Thoracic aorta (tissue), 2 donors: ENCODE measurements at regions not wholly inside any gene's neighbourhood (a gene's known extent, or its start where the extent isn't known, plus 50 kb on each side); places are given as distances from the start of the nearest gene placed in this dataset.

Experiments used
- ATAC-seq: fragments of 150-250 bp; one replicate; pipeline ENCODE4 v1.8.0; 2017; ENCODE audit warnings: low read depth; ENCODE audit not compliant: insufficient number of reproducible peaks, low FRiP score
- DNase-seq: peaks from one replicate; pipeline ENCODE4 v3.0.0-alpha.2; 2020; ENCODE audit warnings: low spot score
- H3K27ac ChIP-seq, 2 donors: fragments of 200-600 bp; sonication (generic); 1 replicate in 1 of 2; 2 replicates in 1 of 2; pipeline ENCODE4 v1.5.1; 2016; ENCODE audit warnings: mild to moderate bottlenecking in 2 of 2, moderate library complexity in 2 of 2
- H3K27me3 ChIP-seq: fragments of 200-600 bp; sonication (generic); replicated peaks from 2 replicates; pipeline ENCODE4 v1.6.0; 2016; ENCODE audit warnings: mild to moderate bottlenecking; ENCODE audit not compliant: insufficient read depth
- H3K36me3 ChIP-seq: fragments of 200-600 bp; sonication (generic); one replicate; pipeline ENCODE4 v1.5.1; 2016
- H3K4me1 ChIP-seq, 2 donors: fragments of 200-600 bp; sonication (generic); 1 replicate in 1 of 2; 2 replicates in 1 of 2; pipeline versions ENCODE4 v1.5.1 to v1.6.0; 2016; ENCODE audit warnings: low read depth in 2 of 2, mild to moderate bottlenecking in 1 of 2; ENCODE audit not compliant: control insufficient read depth in 1 of 2
- H3K4me3 ChIP-seq: fragments of 200-600 bp; sonication (generic); 2 replicates; pipeline ENCODE4 v1.5.1; 2016; ENCODE audit warnings: mild to moderate bottlenecking
- H3K9me3 ChIP-seq: fragments of 200-600 bp; sonication (generic); 2 replicates; pipeline ENCODE4 v1.5.1; 2016
- CTCF ChIP-seq: fragments of 200-600 bp; sonication (generic); IDR thresholded peaks from one replicate; pipeline ENCODE4 v1.5.1; 2019; ENCODE audit warnings: antibody characterized with exemption

DNA sequence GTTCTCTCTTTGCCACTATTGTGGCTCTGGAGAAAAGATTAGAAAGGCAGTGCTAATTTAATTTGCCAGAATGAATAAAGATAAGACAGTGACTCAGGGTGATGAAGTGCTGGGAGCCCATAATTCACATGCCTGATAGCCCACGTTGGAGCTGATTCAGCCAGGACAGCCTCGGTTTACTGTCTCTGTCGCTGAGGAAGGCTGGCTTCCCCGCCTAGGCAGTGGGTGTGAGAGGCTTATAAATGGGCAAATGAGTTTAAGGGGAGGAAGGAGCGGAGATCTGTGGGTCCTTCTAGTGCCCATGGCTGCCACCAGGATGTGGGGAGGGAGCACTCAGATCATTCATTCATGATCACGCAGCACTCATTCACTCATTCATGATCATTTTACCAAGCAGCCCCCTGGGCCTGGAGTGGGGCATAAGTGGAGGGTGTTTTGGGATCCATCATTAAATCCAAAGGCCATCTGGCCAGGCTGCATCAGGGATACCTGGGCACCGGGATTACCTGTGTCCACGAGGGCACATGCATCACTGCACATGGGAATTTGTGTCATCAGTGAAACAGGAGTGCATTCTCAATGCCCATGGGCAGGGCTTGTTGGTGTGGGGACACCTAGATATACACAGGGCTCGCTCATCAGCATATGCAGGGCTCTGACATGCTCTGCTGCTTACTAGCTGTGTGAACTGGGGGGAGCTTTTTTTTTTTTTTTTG is 315.4 kb downstream of the MATN1 start:
- ATAC-seq, result no peak

DNA sequence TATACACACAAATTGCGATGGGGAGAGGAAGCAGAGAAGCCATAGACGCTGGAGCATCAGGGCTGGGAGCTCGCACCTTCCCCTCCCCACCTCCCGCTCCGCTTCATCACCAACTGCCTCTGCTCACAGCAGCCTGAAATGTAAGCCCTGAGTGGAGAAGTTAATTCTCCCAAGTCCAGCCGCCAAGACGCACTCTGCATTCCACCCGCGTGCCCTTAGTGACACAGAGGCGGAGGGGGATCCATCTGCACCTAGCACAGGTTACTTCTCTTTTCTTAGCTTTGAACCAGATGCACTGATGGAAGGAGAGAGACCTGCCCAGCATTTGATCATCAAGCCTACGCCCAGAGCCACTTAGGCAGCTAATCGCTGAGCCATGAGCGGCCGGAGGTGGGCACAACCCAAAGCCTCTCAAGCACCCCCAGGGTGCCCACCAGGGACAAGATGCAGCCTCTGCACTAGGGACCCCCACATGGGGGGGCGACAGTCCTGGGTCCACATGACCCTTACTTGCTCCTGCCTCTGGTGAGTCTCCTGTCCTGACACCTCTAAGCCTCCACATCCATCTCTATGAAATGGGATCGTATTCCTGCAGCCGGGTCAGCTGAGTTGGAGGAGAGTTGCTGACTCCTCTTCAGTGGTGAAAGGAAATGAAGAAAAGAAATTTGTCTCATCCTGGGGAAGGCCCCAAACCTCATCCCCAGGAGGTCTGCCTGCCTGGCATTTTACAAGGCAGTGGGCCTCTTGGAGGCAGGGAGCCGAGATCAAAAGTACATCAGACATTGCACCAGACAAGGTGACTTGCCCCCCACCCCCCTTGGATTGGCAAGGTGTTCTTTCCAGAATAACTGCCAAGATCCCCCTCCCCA is 316.2 kb downstream of the MATN1 start:
- Histone ChIP-seq H3K4me1 (no peaks in the 10 kb centered on the region), H3K27ac (no peak overlapping the region), H3K36me3 (no peaks in the 10 kb centered on the region), H3K27me3 (no peaks in the 10 kb centered on the region), H3K4me3 (no peak overlapping the region), H3K9me3 (no peaks in the 10 kb centered on the region)
- TF ChIP-seq CTCF, result no peak
- ATAC-seq, result no peak
- DNase-seq, result no peak

More for the DNA sequence above, 315.4 kb downstream of the MATN1 start:
- TF ChIP-seq CTCF, result no peak
- Histone ChIP-seq H3K27me3 (no peaks in the 10 kb centered on the region), H3K4me1 (no peaks in the 10 kb centered on the region), H3K27ac (no peak overlapping the region), H3K36me3 (no peaks in the 10 kb centered on the region), H3K9me3 (no peaks in the 10 kb centered on the region), H3K4me3 (no peak overlapping the region)
- no peak for DNase-seq

GRCh38 chr1:30405631-30406212 is 317.7 kb downstream of the MATN1 start:
- Histone ChIP-seq H3K4me3 (no peak overlapping the region), H3K27ac (no peak overlapping the region), H3K36me3 (no peaks in the 10 kb centered on the region), H3K4me1 (no peaks in the 10 kb centered on the region), H3K27me3 (no peaks in the 10 kb centered on the region), H3K9me3 (no peaks in the 10 kb centered on the region)
- DNase-seq, result no peak
- ATAC-seq, result no peak
- TF ChIP-seq CTCF, result no peak

GRCh38 chr1:30405081-30405480 is 318.3 kb downstream of the MATN1 start:
- no peaks in the 10 kb centered on the region for H3K4me1 ChIP-seq
- H3K36me3 ChIP-seq, result no peaks in the 10 kb centered on the region
- no peak overlapping the region for H3K27ac ChIP-seq
- no peaks in the 10 kb centered on the region for H3K27me3 ChIP-seq
- TF ChIP-seq CTCF, result no peak
- H3K4me3 ChIP-seq, result no peak overlapping the region
- no peaks in the 10 kb centered on the region for H3K9me3 ChIP-seq
- DNase-seq, result no peak
- no peak for ATAC-seq

DNA sequence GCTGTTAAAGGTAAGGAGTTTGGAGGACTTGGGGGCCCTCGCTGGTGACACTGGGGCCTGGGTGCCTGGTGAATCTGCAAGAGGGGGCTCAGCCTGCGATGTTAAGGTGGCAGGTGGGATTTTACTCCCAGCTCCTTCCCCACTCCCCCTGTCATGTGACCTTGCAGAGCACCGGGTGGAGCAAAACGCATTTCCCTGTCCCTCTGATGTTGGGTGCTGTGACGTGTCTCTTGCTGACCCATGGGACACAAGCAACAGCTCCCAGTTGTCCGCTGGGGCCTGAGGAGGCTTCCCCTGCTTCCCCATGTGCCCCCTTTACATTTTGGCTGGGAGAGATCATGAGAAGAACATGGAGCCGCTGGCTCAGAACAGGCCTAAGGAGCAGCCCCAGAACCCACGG is 319.0 kb downstream of the MATN1 start:
- ATAC-seq (no peak), DNase-seq (no peak)
- H3K27me3 ChIP-seq, result no peaks in the 10 kb centered on the region

More for the DNA sequence above, 319.0 kb downstream of the MATN1 start:
- Histone ChIP-seq H3K4me1 (no peaks in the 10 kb centered on the region), H3K4me3 (no peak overlapping the region), H3K36me3 (no peaks in the 10 kb centered on the region), H3K9me3 (no peaks in the 10 kb centered on the region), H3K27ac (no peak overlapping the region)
- no peak for TF ChIP-seq CTCF
